RWPE1 (cell line): ENCODE measurements at regions not wholly inside any gene's neighbourhood (a gene's known extent, or its start where the extent isn't known, plus 50 kb on each side); places are given as distances from the start of the nearest gene placed in this dataset.

Experiments used
- CTCF ChIA-PET: fragments of 350-600 bp; sonication (Branson Sonifier 250); formaldehyde crosslinking; extraction: SDS; loops from one replicate; lab custom pipeline; 2021; lab: Yijun Ruan, JAX
- POLR2A ChIA-PET: fragments of 400-600 bp; formaldehyde crosslinking; extraction: SDS; loops from one replicate; lab custom pipeline; 2020; ENCODE audit warnings: antibody characterized with exemption; ENCODE audit not compliant: low non-redundant PET; lab: Yijun Ruan, JAX
- DNase-seq: peaks from one replicate; pipeline ENCODE4 v3.0.0; 2012; ENCODE audit warnings: low spot score
- H3K27ac ChIP-seq: fragments of 450-650 bp; 2 replicates; pipeline ENCODE4 v1.5.1; 2017
- TF ChIP-seq, protein P1 (sequence below): fragments of 450-650 bp; conservative IDR thresholded peaks from 2 replicates; pipeline ENCODE4 v1.5.1; 2017; ENCODE audit warnings: low read depth, mild to moderate bottlenecking

DNA sequence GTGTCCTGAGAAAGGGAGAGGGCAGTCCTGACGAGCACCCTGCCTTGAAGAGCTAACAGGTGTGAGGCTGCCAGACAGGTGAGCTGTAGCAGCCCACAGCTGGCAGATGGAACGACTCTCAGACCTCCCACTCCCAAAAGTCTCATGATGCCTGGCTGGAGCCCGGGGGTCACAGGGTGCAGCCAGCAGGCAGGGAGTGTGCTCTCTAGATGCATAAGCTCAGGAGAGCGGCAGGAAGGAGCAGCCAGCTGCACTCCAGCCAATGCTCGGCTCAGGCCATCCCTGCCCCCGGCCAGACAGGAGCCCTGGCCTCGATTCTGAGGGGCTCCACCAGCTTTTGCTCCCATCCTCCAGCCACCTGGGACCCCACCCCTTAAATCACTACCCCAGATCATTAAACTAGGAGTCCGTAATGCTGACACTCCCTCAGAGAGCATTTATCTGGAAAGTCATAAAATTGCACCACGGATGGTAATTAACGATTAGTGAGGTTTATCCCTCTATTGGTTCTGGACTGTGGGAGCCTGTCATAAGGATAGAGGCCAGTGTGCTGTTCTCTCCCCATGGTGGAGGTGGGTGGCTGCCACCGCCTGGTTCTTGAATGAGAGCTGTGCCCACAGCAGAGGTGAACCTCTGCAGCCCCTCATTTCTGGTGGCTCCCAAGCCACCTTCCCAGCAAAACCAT is 63.5 kb upstream of the ZMIZ1 start:
- ChIA-PET CTCF (interaction anchor here (0.6 to 1.1 kb wide), 2 partner anchors 11 to 417 kb away, joined by 3 to 4 read pairs; no protein-coding TSS in a partner anchor), POLR2A (no interaction called here)
- TF ChIP-seq, protein P1, sequence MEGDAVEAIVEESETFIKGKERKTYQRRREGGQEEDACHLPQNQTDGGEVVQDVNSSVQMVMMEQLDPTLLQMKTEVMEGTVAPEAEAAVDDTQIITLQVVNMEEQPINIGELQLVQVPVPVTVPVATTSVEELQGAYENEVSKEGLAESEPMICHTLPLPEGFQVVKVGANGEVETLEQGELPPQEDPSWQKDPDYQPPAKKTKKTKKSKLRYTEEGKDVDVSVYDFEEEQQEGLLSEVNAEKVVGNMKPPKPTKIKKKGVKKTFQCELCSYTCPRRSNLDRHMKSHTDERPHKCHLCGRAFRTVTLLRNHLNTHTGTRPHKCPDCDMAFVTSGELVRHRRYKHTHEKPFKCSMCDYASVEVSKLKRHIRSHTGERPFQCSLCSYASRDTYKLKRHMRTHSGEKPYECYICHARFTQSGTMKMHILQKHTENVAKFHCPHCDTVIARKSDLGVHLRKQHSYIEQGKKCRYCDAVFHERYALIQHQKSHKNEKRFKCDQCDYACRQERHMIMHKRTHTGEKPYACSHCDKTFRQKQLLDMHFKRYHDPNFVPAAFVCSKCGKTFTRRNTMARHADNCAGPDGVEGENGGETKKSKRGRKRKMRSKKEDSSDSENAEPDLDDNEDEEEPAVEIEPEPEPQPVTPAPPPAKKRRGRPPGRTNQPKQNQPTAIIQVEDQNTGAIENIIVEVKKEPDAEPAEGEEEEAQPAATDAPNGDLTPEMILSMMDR, result no peak
- no peak overlapping the region for H3K27ac ChIP-seq
- DNase-seq, result no peak

DNA sequence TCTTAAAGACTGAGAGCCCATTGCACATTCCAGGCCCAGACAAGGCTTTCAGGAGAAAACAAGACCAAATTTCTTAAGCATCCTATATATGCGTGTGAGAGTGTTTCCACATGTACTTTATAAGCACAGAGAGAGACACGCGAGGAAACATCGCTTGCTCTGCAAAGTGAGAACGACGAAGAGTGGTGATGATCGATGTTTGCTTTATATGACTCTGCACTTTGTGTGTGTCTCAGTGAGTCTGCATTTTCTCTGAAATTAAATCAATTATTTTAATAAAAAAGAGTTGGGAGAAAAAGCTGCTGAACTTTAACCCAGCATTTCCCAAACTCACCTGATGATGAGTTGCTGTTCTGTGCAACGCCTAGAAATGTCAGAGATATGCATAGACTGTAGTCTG is 61.7 kb upstream of the ZMIZ1 start:
- CTCF ChIA-PET, result no interaction called here
- H3K27ac ChIP-seq, result no peak overlapping the region
- TF ChIP-seq, protein P1, result no peak
- DNase-seq, result no peak
- POLR2A ChIA-PET, result no interaction called here

GRCh38 chr10:79007421-79008319 is 61.1 kb upstream of the ZMIZ1 start:
- TF ChIP-seq, protein P1, result no peak
- no peak overlapping the region for H3K27ac ChIP-seq
- CTCF ChIA-PET, result no interaction called here
- POLR2A ChIA-PET, result no interaction called here
- DNase-seq, result no peak

DNA sequence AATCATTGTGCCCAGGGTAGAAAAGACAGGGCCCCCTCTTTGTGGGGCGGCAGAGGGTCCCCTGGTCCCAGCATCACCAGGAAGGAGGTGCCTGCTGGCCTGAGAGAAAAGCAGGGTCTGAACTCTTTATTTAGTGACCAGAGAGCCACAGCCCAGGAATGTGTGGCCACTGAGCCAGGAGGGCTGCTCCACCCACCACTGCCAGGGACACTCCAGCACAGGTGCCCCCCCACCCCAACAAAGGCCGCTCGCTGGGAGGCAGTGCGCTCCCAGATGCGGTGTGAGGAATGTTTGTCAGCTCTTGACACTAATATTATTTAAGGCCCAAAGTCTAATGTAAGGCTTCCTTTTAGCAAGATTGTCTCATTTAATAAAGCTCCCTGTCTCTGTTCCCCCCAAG is 59.6 kb upstream of the ZMIZ1 start:
- POLR2A ChIA-PET, result no interaction called here
- TF ChIP-seq, protein P1, result no peak
- H3K27ac ChIP-seq, result no peak overlapping the region
- no peak for DNase-seq
- CTCF ChIA-PET, result no interaction called here

- no peak overlapping the region for H3K27ac ChIP-seq
- ChIA-PET POLR2A (no interaction called here), CTCF (no interaction called here)
- TF ChIP-seq, protein P1, result no peak
- DNase-seq, result no peak
These were observed 56.2 kb upstream of the ZMIZ1 start for GRCh38 chr10:79012567-79012966.

- H3K27ac ChIP-seq, result no peak overlapping the region
- ChIA-PET POLR2A (no interaction called here), CTCF (interaction anchor here (0.5 kb wide), 1 partner anchor 353 kb away, joined by 8 read pairs; no protein-coding TSS in a partner anchor)
- DNase-seq, result no peak
- TF ChIP-seq, protein P1, result no peak
These were observed 55.3 kb upstream of the ZMIZ1 start for GRCh38 chr10:79013406-79013987.
